CD8-positive, alpha-beta memory T cell (primary cell): ENCODE measurements at regions not wholly inside any gene's neighbourhood (a gene's known extent, or its start where the extent isn't known, plus 50 kb on each side); places are given as distances from the start of the nearest gene placed in this dataset.
"Not testable (repeated sequence)": the region's sequence is repeated elsewhere in the genome, so short reads cannot be mapped to it uniquely, and the experiment has no call there.

Source experiments
- CTCF ChIA-PET: fragments of 350-600 bp; sonication (Branson Sonifier 250); formaldehyde crosslinking; loops from one replicate; lab custom pipeline; 2021; ENCODE audit warnings: antibody characterized with exemption; lab: Charles Lee
- POLR2A ChIA-PET: fragments of 350-600 bp; sonication (Branson Sonifier 250); formaldehyde crosslinking; loops from one replicate; lab custom pipeline; 2021; ENCODE audit warnings: antibody characterized with exemption; lab: Charles Lee
- DNase-seq, 5 donors: peaks; one replicate each; pipeline versions ENCODE4 v3.0.0 to v3.0.0-alpha.2; 2020 to 2022; ENCODE audit warnings: mixed read lengths in 1 of 5
- H3K27ac ChIP-seq: one replicate; pipeline ENCODE4 v1.7.0; 2013; ENCODE audit warnings: low read depth, mild to moderate bottlenecking, low read length, moderate library complexity
- H3K27me3 ChIP-seq: 2 replicates; pipeline ENCODE4 v1.7.0; 2013; ENCODE audit warnings: low read length, mild to moderate bottlenecking; ENCODE audit not compliant: insufficient read depth, poor library complexity, severe bottlenecking
- H3K36me3 ChIP-seq: 2 replicates; pipeline ENCODE4 v1.7.0; 2013; ENCODE audit warnings: mild to moderate bottlenecking, low read length, moderate library complexity; ENCODE audit not compliant: insufficient read depth
- H3K4me1 ChIP-seq: 2 replicates; pipeline ENCODE4 v1.7.0; 2013; ENCODE audit warnings: mild to moderate bottlenecking, low read length, moderate library complexity; ENCODE audit not compliant: insufficient read depth
- H3K4me3 ChIP-seq: 2 replicates; pipeline ENCODE4 v1.7.0; 2013; ENCODE audit warnings: mild to moderate bottlenecking, low read length
- H3K9me3 ChIP-seq: 2 replicates; pipeline ENCODE4 v1.7.0; 2013; ENCODE audit warnings: mild to moderate bottlenecking, low read length
- H3K27ac Mint-ChIP-seq, 8 donors: one replicate each; pipeline ENCODE4 v1.8.0; 2020 to 2021; ENCODE audit warnings: mixed read lengths in 8 of 8, mild to moderate bottlenecking in 6 of 8, inconsistent platforms in 3 of 8, moderate library complexity in 3 of 8
- H3K27me3 Mint-ChIP-seq, 2 donors: one replicate each; pipeline ENCODE4 v1.8.0; 2020 to 2021; ENCODE audit warnings: mixed read lengths in 2 of 2, mild to moderate bottlenecking in 1 of 2, moderate library complexity in 1 of 2
- H3K36me3 Mint-ChIP-seq, 3 donors: one replicate each; pipeline ENCODE4 v1.8.0; 2020 to 2021; ENCODE audit warnings: mixed read lengths in 3 of 3, inconsistent platforms in 1 of 3, mild to moderate bottlenecking in 1 of 3
- H3K4me1 Mint-ChIP-seq, 3 donors: one replicate each; pipeline ENCODE4 v1.8.0; 2020 to 2021; ENCODE audit warnings: mixed read lengths in 3 of 3, inconsistent platforms in 1 of 3, mild to moderate bottlenecking in 1 of 3
- H3K4me3 Mint-ChIP-seq, 7 donors: one replicate each; pipeline ENCODE4 v1.8.0; 2020 to 2021; ENCODE audit warnings: mixed read lengths in 7 of 7, mild to moderate bottlenecking in 6 of 7, moderate library complexity in 4 of 7, inconsistent platforms in 2 of 7
- H3K9me3 Mint-ChIP-seq, 5 donors: one replicate each; pipeline ENCODE4 v1.8.0; 2020 to 2022; ENCODE audit warnings: mixed read lengths in 5 of 5, mild to moderate bottlenecking in 3 of 5, moderate library complexity in 2 of 5, inconsistent platforms in 1 of 5

DNA sequence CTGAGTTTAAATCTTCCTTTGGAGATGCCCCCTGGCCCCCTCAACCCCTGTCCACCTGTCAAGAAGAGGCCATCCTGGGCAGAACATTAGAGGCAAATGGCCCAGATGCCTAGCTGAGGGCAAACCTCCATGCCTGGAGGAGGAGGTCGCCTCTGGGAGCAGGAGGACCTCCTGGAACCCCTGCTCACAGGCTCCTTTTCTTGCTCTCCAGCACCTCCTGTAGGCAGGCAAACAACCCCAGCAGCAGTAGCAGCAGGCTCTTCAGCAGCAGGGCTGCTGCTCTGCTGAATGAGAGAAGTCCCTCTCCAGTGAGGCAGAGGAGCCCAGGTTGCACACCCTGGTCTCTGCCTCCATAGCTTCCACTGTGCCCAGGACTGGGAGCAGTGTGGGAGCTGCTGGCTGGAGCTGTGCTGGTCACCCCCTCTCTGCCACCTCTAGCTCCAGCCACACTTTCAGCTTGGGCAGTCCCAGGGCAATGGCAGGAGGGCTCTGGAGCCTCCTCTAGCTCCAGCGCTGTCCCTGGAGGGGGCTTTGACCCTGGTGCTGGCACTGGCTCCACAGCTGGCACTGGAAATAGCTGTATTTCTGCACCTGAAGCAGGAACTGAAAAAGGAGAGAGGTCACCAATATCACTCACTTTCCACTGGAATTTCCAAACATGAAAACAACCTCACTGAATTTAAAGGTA lies 1494.5 kb upstream of the TPTE start:
- H3K9me3 Mint-ChIP-seq, H3K4me1 ChIP-seq, DNase-seq, H3K4me3 Mint-ChIP-seq, CTCF ChIA-PET, H3K9me3 ChIP-seq, H3K27ac ChIP-seq, H3K36me3 Mint-ChIP-seq, H3K36me3 ChIP-seq, POLR2A ChIA-PET, H3K4me3 ChIP-seq, H3K4me1 Mint-ChIP-seq, H3K27ac Mint-ChIP-seq, H3K27me3 ChIP-seq: not testable (repeated sequence)
- peaks cover 0 to 10% of the 10 kb centered on the region in 2 donors for H3K27me3 Mint-ChIP-seq

DNA sequence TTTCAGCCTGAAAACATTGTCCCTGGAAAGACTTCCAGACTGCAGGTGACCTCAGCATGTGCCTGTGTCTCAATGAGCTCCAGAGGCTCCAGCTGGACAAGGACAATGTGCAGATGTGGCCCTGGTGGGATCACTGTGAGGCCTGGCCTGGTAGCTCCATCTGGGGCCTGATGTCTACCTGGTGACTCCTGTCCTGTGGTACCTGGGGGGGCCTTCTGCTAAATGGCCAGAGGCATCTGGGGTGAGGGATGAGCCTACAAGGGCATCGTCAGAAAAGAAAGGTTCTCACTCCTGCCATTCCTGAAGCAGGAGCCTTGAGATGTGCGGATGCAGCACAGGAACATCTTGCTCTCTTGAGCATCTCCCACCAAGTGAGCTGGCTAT lies 1494.0 kb upstream of the TPTE start:
- H3K4me3 ChIP-seq, H3K36me3 ChIP-seq, H3K4me3 Mint-ChIP-seq, H3K4me1 Mint-ChIP-seq, H3K27ac Mint-ChIP-seq, DNase-seq, H3K9me3 Mint-ChIP-seq, H3K36me3 Mint-ChIP-seq, H3K27me3 ChIP-seq, H3K27ac ChIP-seq, POLR2A ChIA-PET, H3K9me3 ChIP-seq, CTCF ChIA-PET, H3K4me1 ChIP-seq: not testable (repeated sequence)
- H3K27me3 Mint-ChIP-seq, result peaks cover 0 to 10% of the 10 kb centered on the region in 2 donors

DNA sequence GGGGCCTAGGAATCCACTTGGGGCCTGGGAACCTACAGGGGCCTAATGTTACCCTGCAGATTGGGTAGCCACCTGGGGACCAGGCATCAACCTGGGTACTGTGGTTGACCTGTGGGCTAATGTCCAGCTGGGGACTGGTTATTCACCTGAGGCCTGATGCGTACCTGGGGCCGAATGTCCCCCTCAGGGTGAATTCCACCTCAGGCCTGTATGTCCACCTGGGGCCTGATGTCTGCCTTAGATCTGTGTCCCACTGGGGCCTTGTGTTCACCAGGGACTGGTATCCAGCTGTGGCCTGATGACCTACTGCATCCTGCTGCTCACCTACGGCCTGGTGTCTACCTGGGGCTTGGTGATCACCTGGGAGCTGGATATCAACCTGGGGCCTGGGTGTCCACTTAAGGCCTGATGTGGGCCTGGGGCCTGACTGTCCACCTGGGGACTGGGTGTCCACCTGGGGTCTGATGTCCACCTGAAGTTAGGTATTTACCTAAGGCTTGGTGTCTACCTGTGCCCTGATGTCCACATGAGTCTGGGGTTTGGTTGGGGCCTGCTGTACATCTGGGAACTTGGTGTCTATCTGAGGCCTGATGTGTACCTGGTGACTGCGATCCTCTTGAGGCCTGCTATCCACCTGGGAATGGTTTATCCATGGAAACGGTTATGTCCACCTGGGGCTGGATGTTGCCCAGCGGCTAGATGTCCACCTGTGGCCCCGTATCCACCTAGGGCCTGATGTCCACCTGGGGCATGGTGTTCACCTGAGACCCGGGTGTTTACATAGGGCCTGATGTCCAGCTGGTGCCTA lies 1492.6 kb upstream of the TPTE start:
- H3K27me3 ChIP-seq, H3K4me1 ChIP-seq, H3K27ac ChIP-seq, H3K4me3 ChIP-seq, H3K4me3 Mint-ChIP-seq, H3K27ac Mint-ChIP-seq, CTCF ChIA-PET, H3K4me1 Mint-ChIP-seq, H3K9me3 ChIP-seq, POLR2A ChIA-PET, H3K9me3 Mint-ChIP-seq, H3K36me3 ChIP-seq, H3K36me3 Mint-ChIP-seq: not testable (repeated sequence)
- peaks cover 0 to 10% of the 10 kb centered on the region in 2 donors for H3K27me3 Mint-ChIP-seq
- DNase-seq, result peak in 1 of 5 donors; percentile 35

DNA sequence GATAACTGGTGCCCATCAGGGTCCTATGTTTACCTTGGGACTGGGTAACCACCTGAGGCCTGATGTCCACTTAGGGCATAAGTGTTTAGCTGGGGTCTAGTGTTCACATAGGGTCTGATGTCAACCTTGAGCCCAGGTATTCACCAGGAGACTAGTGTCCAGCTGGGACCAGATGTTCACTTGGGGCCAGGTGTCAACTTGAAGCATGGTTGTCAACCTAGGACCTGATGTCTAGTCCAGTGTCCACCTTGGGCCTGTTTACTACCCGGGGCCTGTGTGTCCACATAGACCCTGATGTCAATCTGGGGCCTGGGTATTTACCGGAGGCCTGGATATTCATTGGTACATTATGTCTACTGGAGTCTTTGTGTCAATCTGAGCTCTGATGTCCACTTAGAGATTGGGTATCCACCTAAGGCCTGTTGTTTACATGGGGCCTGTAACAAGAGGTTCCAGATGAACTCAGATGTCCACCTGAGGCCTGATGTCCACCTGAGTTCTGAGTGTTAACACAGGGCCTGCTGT lies 1491.2 kb upstream of the TPTE start:
- CTCF ChIA-PET, H3K36me3 Mint-ChIP-seq, H3K4me3 ChIP-seq, H3K27ac ChIP-seq, H3K4me1 ChIP-seq, H3K4me1 Mint-ChIP-seq, H3K27ac Mint-ChIP-seq, H3K9me3 Mint-ChIP-seq, POLR2A ChIA-PET, DNase-seq, H3K9me3 ChIP-seq, H3K36me3 ChIP-seq, H3K27me3 ChIP-seq, H3K4me3 Mint-ChIP-seq: not testable (repeated sequence)
- peaks cover 0 to 10% of the 10 kb centered on the region in 2 donors for H3K27me3 Mint-ChIP-seq

DNA sequence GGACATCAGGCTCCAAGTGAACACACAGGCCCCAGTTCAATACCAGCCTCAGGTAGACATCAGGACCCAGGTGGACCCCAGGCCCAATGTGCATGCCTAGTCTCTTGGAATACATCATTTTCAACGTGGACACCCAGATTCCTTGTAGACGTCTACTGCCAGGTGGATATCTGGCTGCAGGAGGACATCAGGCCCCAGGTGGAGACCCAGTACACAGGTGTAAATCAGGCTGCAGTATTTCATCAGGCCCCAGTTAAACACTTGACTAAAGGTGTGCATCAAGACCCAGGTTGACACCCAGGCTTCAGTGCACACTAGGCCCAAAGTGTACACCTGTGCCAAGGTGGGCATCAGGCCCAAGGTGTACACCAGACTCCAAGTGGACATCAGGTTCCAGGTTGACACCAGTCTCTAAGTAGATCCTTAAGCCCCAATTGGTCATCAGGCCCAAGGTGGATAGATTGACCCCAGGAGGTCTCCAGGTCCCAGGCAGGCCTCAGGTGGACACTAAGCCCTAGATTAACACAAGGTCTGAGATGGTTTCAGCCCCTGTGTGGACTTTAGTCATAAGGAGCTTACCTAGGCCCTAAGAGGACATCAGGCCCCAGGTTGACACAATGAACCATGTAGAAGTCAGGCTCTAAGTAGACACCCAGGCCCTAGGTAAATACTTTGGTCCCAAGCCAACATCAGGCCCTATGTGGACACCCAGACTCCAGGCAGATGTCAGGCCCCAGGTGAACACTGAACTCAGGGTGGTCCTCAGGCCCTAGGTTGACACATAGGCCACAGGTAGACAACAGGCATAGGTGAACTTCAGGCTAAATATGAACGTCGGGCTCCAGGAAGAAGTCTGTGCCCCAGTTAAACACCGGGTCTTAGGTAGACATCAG lies 1489.7 kb upstream of the TPTE start:
- H3K36me3 ChIP-seq, POLR2A ChIA-PET, H3K4me3 Mint-ChIP-seq, H3K4me1 ChIP-seq, H3K4me3 ChIP-seq, H3K27me3 ChIP-seq, H3K9me3 ChIP-seq, H3K27ac Mint-ChIP-seq, H3K36me3 Mint-ChIP-seq, H3K27ac ChIP-seq, H3K9me3 Mint-ChIP-seq, CTCF ChIA-PET, H3K4me1 Mint-ChIP-seq: not testable (repeated sequence)
- DNase-seq, result peak in 1 of 5 donors; percentile 31
- H3K27me3 Mint-ChIP-seq, result peaks cover 0 to 10% of the 10 kb centered on the region in 2 donors

DNA sequence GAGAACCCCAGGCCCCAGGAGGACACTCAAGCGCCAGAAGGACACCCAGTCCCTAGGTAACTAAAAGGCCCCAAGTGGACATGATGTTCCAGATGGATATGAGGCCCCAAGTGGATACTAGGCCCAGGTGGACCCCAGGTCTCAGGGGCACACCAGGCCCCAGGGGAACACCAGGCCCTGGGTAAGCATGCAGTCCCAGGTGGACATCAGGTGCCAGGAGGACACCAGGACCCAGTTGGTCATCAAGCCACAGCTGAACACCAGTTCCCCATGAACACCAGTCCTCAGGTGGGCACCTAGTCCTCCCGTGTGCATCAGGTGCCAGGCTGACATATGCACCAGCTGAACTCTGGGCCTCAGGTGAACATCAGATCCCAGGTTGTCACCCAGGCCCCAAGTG lies 1488.8 kb upstream of the TPTE start:
- H3K27ac ChIP-seq, DNase-seq, H3K4me3 ChIP-seq, H3K9me3 ChIP-seq, POLR2A ChIA-PET, H3K4me1 Mint-ChIP-seq, H3K36me3 ChIP-seq, H3K4me1 ChIP-seq, H3K27ac Mint-ChIP-seq, H3K27me3 ChIP-seq, H3K4me3 Mint-ChIP-seq, H3K36me3 Mint-ChIP-seq, H3K27me3 Mint-ChIP-seq, CTCF ChIA-PET: not testable (repeated sequence)
- peaks cover 0 to 12% (median 0%) of the 10 kb centered on the region in 5 donors for H3K9me3 Mint-ChIP-seq

DNA sequence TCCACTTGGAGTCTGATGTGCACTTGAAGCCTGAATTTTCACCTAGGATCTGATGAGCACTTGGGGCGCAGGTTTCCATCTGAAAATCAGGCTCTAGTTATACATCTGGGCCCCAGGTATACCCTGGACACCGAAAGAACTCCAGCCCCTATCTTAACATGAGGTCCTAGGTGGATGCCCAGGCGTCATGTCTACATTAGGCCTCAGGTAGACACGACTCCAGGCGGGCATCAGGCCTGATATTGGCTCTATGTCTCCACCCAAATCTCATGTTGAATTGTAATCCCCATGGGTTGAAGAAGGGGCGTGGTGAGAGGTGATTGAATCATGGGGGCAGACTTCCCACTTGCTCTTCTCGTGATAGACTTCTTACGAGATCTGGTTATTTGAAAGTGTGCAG lies 1488.1 kb upstream of the TPTE start:
- H3K36me3 ChIP-seq, H3K9me3 Mint-ChIP-seq, H3K4me1 Mint-ChIP-seq, CTCF ChIA-PET, H3K27ac Mint-ChIP-seq, H3K4me1 ChIP-seq, POLR2A ChIA-PET, H3K36me3 Mint-ChIP-seq, H3K27me3 Mint-ChIP-seq, H3K9me3 ChIP-seq, H3K27ac ChIP-seq, H3K27me3 ChIP-seq, DNase-seq, H3K4me3 ChIP-seq, H3K4me3 Mint-ChIP-seq: not testable (repeated sequence)
